ENCODE measurements at regions not wholly inside any gene's neighbourhood (a gene's known extent, or its start where the extent isn't known, plus 50 kb on each side); places are given as distances from the start of the nearest gene placed in this dataset.

DNA sequence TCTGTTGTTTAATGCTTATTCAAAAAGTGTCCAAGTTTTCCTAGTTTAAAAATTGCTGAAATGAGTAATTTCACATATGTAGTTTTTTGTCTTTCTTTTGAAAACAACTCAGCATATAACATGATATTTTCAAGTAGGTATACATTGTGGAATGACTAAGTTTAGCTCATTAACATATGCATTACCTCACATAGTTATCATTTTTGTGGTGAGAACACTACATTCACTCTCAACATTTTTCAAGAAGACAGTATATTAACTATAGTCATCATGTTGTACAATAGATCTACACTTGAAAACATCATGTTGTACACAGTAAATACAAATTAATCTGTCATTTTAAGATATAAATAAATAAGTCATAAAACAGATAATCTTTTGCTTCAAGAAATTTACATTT lies 340.0 kb downstream of the CCDC85A start:
- ChIA-PET CTCF (no interaction called here), POLR2A (no interaction called here)
- BruUV-seq (replicated peaks), result no TSS peak
- TF ChIP-seq, protein P1, sequence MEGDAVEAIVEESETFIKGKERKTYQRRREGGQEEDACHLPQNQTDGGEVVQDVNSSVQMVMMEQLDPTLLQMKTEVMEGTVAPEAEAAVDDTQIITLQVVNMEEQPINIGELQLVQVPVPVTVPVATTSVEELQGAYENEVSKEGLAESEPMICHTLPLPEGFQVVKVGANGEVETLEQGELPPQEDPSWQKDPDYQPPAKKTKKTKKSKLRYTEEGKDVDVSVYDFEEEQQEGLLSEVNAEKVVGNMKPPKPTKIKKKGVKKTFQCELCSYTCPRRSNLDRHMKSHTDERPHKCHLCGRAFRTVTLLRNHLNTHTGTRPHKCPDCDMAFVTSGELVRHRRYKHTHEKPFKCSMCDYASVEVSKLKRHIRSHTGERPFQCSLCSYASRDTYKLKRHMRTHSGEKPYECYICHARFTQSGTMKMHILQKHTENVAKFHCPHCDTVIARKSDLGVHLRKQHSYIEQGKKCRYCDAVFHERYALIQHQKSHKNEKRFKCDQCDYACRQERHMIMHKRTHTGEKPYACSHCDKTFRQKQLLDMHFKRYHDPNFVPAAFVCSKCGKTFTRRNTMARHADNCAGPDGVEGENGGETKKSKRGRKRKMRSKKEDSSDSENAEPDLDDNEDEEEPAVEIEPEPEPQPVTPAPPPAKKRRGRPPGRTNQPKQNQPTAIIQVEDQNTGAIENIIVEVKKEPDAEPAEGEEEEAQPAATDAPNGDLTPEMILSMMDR (IDR thresholded peaks at IDR 0.05; ENCODE audit: insufficient read depth in 1 of 2, low read depth in 1 of 2, low read length in 1 of 2, severe bottlenecking in 1 of 2, unreplicated experiment in 1 of 2), result no peak
- Mint-ChIP-seq H3K4me3 (ENCODE audit: unreplicated experiment) (no peak overlapping the region), H3K27me3 (ENCODE audit: insufficient read depth, unreplicated experiment) (peaks cover 3% of the 10 kb centered on the region), H3K4me1 (ENCODE audit: low read depth, unreplicated experiment) (no peaks in the 10 kb centered on the region), H3K9me3 (ENCODE audit: unreplicated experiment) (no peaks in the 10 kb centered on the region), H3K36me3 (ENCODE audit: insufficient read depth, unreplicated experiment) (no peaks in the 10 kb centered on the region), H3K27ac (ENCODE audit: unreplicated experiment) (no peak overlapping the region)
- Histone ChIP-seq H3K9me3 (no peaks in the 10 kb centered on the region), H3K36me3 (ENCODE audit: control insufficient read depth, insufficient read depth, low read length) (no peaks in the 10 kb centered on the region), H3K4me3 (ENCODE audit: low read depth, low read length) (no peak overlapping the region), H3K4me1 (no peaks in the 10 kb centered on the region), H3K27me3 (replicated peaks; ENCODE audit: control insufficient read depth, insufficient read depth, low read length) (no peaks in the 10 kb centered on the region)
- no peak for DNase-seq
- intact Hi-C loops (cut with micrococcal nuclease; ENCODE audit: unreplicated experiment), result loop anchor here (10.0 kb wide), 1 partner anchor 329 kb away; no protein-coding TSS in a partner anchor

DNA sequence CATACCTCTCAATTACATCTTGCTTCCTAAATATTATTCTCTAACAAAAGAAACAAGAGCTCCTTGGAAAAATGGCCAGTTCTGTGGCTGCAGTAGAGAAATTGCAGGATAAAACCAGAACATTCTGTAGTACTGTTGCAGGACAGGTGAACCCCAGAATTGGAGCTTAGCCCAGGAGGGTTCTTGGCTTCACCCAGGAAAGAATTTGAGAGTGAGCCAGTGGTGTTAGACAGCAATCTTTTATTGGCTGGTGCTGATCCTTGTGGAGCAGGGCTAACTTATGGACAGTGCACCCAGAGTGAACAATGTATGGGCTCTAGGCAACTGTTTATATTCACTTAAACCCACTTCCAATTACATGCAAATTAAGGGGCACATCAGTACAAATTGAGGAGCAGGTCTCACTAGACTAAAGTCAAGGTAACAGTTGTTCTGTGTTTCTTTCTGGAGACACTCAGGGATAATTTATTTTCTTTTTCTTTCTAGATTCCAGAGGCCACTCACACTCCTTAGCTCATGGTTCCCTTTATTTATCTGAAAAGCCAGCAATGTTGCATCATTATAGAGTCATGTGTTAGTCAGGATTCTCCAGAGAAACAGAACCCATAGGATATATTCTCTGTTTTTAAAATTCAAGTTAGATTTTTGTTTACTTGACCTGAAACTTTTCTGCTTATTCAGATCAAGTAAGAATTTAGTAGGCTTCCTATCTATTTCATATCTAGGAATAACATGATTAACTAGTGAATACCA lies 348.1 kb downstream of the CCDC85A start:
- no TSS peak for BruUV-seq (replicated peaks)
- H3K9me3 ChIP-seq, result no peaks in the 10 kb centered on the region
- intact Hi-C loops (cut with micrococcal nuclease; ENCODE audit: unreplicated experiment), result no loop called here
- H3K27me3 ChIP-seq (replicated peaks; ENCODE audit: control insufficient read depth, insufficient read depth, low read length), result no peaks in the 10 kb centered on the region
- Mint-ChIP-seq H3K9me3 (ENCODE audit: unreplicated experiment) (no peaks in the 10 kb centered on the region), H3K4me3 (ENCODE audit: unreplicated experiment) (no peak overlapping the region), H3K27me3 (ENCODE audit: insufficient read depth, unreplicated experiment) (peaks cover 5% of the 10 kb centered on the region), H3K27ac (ENCODE audit: unreplicated experiment) (no peak overlapping the region), H3K4me1 (ENCODE audit: low read depth, unreplicated experiment) (no peaks in the 10 kb centered on the region), H3K36me3 (ENCODE audit: insufficient read depth, unreplicated experiment) (no peaks in the 10 kb centered on the region)
- H3K4me3 ChIP-seq (ENCODE audit: low read depth, low read length), result no peak overlapping the region
- no peak for DNase-seq
- ChIA-PET POLR2A (interaction anchor here (0.6 kb wide), 1 partner anchor 458 kb away, joined by 4 read pairs; no protein-coding TSS in a partner anchor), CTCF (no interaction called here)
- no peaks in the 10 kb centered on the region for H3K4me1 ChIP-seq
- no peaks in the 10 kb centered on the region for H3K36me3 ChIP-seq (ENCODE audit: control insufficient read depth, insufficient read depth, low read length)
- TF ChIP-seq, protein P1 (IDR thresholded peaks at IDR 0.05; ENCODE audit: insufficient read depth in 1 of 2, low read depth in 1 of 2, low read length in 1 of 2, severe bottlenecking in 1 of 2, unreplicated experiment in 1 of 2), result no peak

DNA sequence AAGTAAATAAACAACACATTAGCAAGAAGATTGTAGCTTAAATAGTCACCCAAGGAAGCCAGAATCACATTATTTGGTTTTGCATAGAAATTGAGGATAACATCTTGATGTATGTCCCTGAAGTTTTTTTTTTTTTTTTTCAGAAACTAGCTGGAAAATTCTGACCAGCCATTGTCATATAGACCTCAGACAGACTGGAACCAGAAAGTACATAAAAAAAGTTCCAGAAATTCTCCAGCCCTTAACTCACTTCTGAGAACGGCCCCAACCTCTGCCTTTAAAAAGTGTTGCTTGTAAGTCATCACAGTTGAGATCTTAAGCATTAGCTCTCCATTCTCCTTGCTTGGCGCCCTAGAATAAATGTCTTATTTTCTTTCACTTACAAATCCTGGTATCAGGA lies 350.5 kb downstream of the CCDC85A start:
- ChIA-PET POLR2A (no interaction called here), CTCF (no interaction called here)
- Mint-ChIP-seq H3K27ac (ENCODE audit: unreplicated experiment) (no peak overlapping the region), H3K4me1 (ENCODE audit: low read depth, unreplicated experiment) (no peaks in the 10 kb centered on the region), H3K36me3 (ENCODE audit: insufficient read depth, unreplicated experiment) (no peaks in the 10 kb centered on the region), H3K27me3 (ENCODE audit: insufficient read depth, unreplicated experiment) (peaks cover 3% of the 10 kb centered on the region), H3K9me3 (ENCODE audit: unreplicated experiment) (no peaks in the 10 kb centered on the region), H3K4me3 (ENCODE audit: unreplicated experiment) (no peak overlapping the region)
- Histone ChIP-seq H3K4me1 (no peaks in the 10 kb centered on the region), H3K36me3 (ENCODE audit: control insufficient read depth, insufficient read depth, low read length) (no peaks in the 10 kb centered on the region), H3K9me3 (no peaks in the 10 kb centered on the region), H3K27me3 (replicated peaks; ENCODE audit: control insufficient read depth, insufficient read depth, low read length) (no peaks in the 10 kb centered on the region), H3K4me3 (ENCODE audit: low read depth, low read length) (no peak overlapping the region)
- DNase-seq, result no peak
- no TSS peak for BruUV-seq (replicated peaks)
- TF ChIP-seq, protein P1 (IDR thresholded peaks at IDR 0.05; ENCODE audit: insufficient read depth in 1 of 2, low read depth in 1 of 2, low read length in 1 of 2, severe bottlenecking in 1 of 2, unreplicated experiment in 1 of 2), result no peak
- intact Hi-C loops (cut with micrococcal nuclease; ENCODE audit: unreplicated experiment), result no loop called here

Data from Caco-2 (cell line).